MG63 (cell line): ENCODE measurements at regions not wholly inside any gene's neighbourhood (a gene's known extent, or its start where the extent isn't known, plus 50 kb on each side); places are given as distances from the start of the nearest gene placed in this dataset.
"Not testable (repeated sequence)": the region's sequence is repeated elsewhere in the genome, so short reads cannot be mapped to it uniquely, and the experiment has no call there.

Experiments
- DNase-seq: peaks from one replicate; pipeline ENCODE4 v3.0.0-alpha.2; 2020
- H3K27me3 ChIP-seq: fragments of 250-450 bp; sonication (Bioruptor Pico); 2 replicates; pipeline ENCODE4 v1.5.1; 2020; ENCODE audit warnings: mild to moderate bottlenecking, moderate library complexity
- H3K36me3 ChIP-seq: fragments of 250-450 bp; sonication (Bioruptor Pico); 2 replicates; pipeline ENCODE4 v1.5.1; 2020; ENCODE audit warnings: mild to moderate bottlenecking, moderate library complexity
- H3K4me3 ChIP-seq: fragments of 250-450 bp; sonication (Bioruptor Pico); 2 replicates; pipeline ENCODE4 v1.5.1; 2020; ENCODE audit warnings: mild to moderate bottlenecking, moderate library complexity
- H3K9me3 ChIP-seq: fragments of 250-450 bp; sonication (Bioruptor Pico); 2 replicates; pipeline ENCODE4 v1.5.1; 2020; ENCODE audit warnings: mild to moderate bottlenecking, moderate library complexity

GRCh38 chr9:85168412-85168811 lies 498.9 kb downstream of the NTRK2 start:
- DNase-seq, result no peak
- Histone ChIP-seq H3K27me3 (no peaks in the 10 kb centered on the region), H3K9me3 (no peaks in the 10 kb centered on the region), H3K4me3 (no peak overlapping the region), H3K36me3 (no peaks in the 10 kb centered on the region)

GRCh38 chr9:85167146-85167545 lies 497.6 kb downstream of the NTRK2 start:
- DNase-seq, result no peak
- no peaks in the 10 kb centered on the region for H3K27me3 ChIP-seq

GRCh38 chr9:85163825-85164224 lies 494.3 kb downstream of the NTRK2 start:
- DNase-seq, result no peak
- H3K27me3 ChIP-seq, result no peaks in the 10 kb centered on the region
- peaks cover 2% of the 10 kb centered on the region; the same call in 1 of the 2 replicates for H3K9me3 ChIP-seq
- no peaks in the 10 kb centered on the region for H3K36me3 ChIP-seq
- H3K4me3 ChIP-seq, result no peak overlapping the region

More at GRCh38 chr9:85167146-85167545, 497.6 kb downstream of the NTRK2 start:
- H3K9me3 ChIP-seq, result peaks cover 2% of the 10 kb centered on the region; the same call in 1 of the 2 replicates
- H3K36me3 ChIP-seq, result no peaks in the 10 kb centered on the region
- H3K4me3 ChIP-seq, result no peak overlapping the region

GRCh38 chr9:85163415-85163814 lies 493.9 kb downstream of the NTRK2 start:
- H3K27me3 ChIP-seq, result no peaks in the 10 kb centered on the region
- no peak for DNase-seq
- H3K9me3 ChIP-seq, result peaks cover 2% of the 10 kb centered on the region; the same call in 1 of the 2 replicates
- H3K4me3 ChIP-seq, result no peak overlapping the region
- no peaks in the 10 kb centered on the region for H3K36me3 ChIP-seq

- Histone ChIP-seq H3K27me3 (no peaks in the 10 kb centered on the region), H3K9me3 (peaks cover 2% of the 10 kb centered on the region; the same call in 1 of the 2 replicates), H3K4me3 (no peak overlapping the region), H3K36me3 (no peaks in the 10 kb centered on the region)
- no peak for DNase-seq
Measured at GRCh38 chr9:85162822-85163221, 493.3 kb downstream of the NTRK2 start.

GRCh38 chr9:85160944-85161343 lies 491.4 kb downstream of the NTRK2 start:
- not testable (repeated sequence) for H3K27me3 ChIP-seq, H3K9me3 ChIP-seq, H3K36me3 ChIP-seq, DNase-seq, H3K4me3 ChIP-seq

GRCh38 chr9:85158512-85158911 lies 489.0 kb downstream of the NTRK2 start:
- Histone ChIP-seq H3K9me3 (peaks cover 2% of the 10 kb centered on the region; the same call in 1 of the 2 replicates), H3K4me3 (no peak overlapping the region), H3K36me3 (no peaks in the 10 kb centered on the region), H3K27me3 (no peaks in the 10 kb centered on the region)
- no peak for DNase-seq

GRCh38 chr9:85157772-85158171 lies 488.2 kb downstream of the NTRK2 start:
- H3K27me3 ChIP-seq, result no peaks in the 10 kb centered on the region
- peaks cover 2% of the 10 kb centered on the region; the same call in 1 of the 2 replicates for H3K9me3 ChIP-seq
- no peaks in the 10 kb centered on the region for H3K36me3 ChIP-seq

GRCh38 chr9:85156652-85157051 lies 487.1 kb downstream of the NTRK2 start:
- Histone ChIP-seq H3K4me3 (no peak overlapping the region), H3K36me3 (no peaks in the 10 kb centered on the region), H3K9me3 (no peaks in the 10 kb centered on the region), H3K27me3 (no peaks in the 10 kb centered on the region)
- DNase-seq, result no peak

More at GRCh38 chr9:85157772-85158171, 488.2 kb downstream of the NTRK2 start:
- H3K4me3 ChIP-seq, result no peak overlapping the region
- DNase-seq, result no peak

- DNase-seq, result no peak
- Histone ChIP-seq H3K4me3 (no peak overlapping the region), H3K27me3 (no peaks in the 10 kb centered on the region), H3K9me3 (no peaks in the 10 kb centered on the region), H3K36me3 (no peaks in the 10 kb centered on the region)
Measured at GRCh38 chr9:85155352-85155751, 485.8 kb downstream of the NTRK2 start.

GRCh38 chr9:85151741-85152140 lies 482.2 kb downstream of the NTRK2 start:
- Histone ChIP-seq H3K36me3 (no peaks in the 10 kb centered on the region), H3K27me3 (no peaks in the 10 kb centered on the region), H3K9me3 (no peaks in the 10 kb centered on the region), H3K4me3 (no peak overlapping the region)
- no peak for DNase-seq

- H3K27me3 ChIP-seq, result no peaks in the 10 kb centered on the region
- no peak for DNase-seq
- H3K4me3 ChIP-seq, result no peak overlapping the region
- no peaks in the 10 kb centered on the region for H3K36me3 ChIP-seq
- H3K9me3 ChIP-seq, result no peaks in the 10 kb centered on the region
Measured at GRCh38 chr9:85151162-85151561, 481.6 kb downstream of the NTRK2 start.

- H3K27me3 ChIP-seq, result no peaks in the 10 kb centered on the region
- DNase-seq, result no peak
- H3K4me3 ChIP-seq, result no peak overlapping the region
- H3K36me3 ChIP-seq, result no peaks in the 10 kb centered on the region
- H3K9me3 ChIP-seq, result no peaks in the 10 kb centered on the region
Measured at GRCh38 chr9:85147046-85147640, 477.6 kb downstream of the NTRK2 start.

- Histone ChIP-seq H3K9me3 (no peaks in the 10 kb centered on the region), H3K4me3 (no peak overlapping the region), H3K36me3 (no peaks in the 10 kb centered on the region), H3K27me3 (no peaks in the 10 kb centered on the region)
- no peak for DNase-seq
Measured at GRCh38 chr9:85142968-85143367, 473.4 kb downstream of the NTRK2 start.

- Histone ChIP-seq H3K4me3 (no peak overlapping the region), H3K9me3 (no peaks in the 10 kb centered on the region), H3K27me3 (no peaks in the 10 kb centered on the region), H3K36me3 (no peaks in the 10 kb centered on the region)
- DNase-seq, result peak; percentile 54
Measured at GRCh38 chr9:85142496-85142911, 473.0 kb downstream of the NTRK2 start.

- Histone ChIP-seq H3K36me3 (no peaks in the 10 kb centered on the region), H3K27me3 (no peaks in the 10 kb centered on the region)
- no peak for DNase-seq
Measured at GRCh38 chr9:85137696-85138095, 468.2 kb downstream of the NTRK2 start.

GRCh38 chr9:85136987-85137386 lies 467.5 kb downstream of the NTRK2 start:
- no peak for DNase-seq
- no peaks in the 10 kb centered on the region for H3K27me3 ChIP-seq
- no peaks in the 10 kb centered on the region for H3K9me3 ChIP-seq
- no peaks in the 10 kb centered on the region for H3K36me3 ChIP-seq
- no peak overlapping the region for H3K4me3 ChIP-seq

More at GRCh38 chr9:85137696-85138095, 468.2 kb downstream of the NTRK2 start:
- no peak overlapping the region for H3K4me3 ChIP-seq
- no peaks in the 10 kb centered on the region for H3K9me3 ChIP-seq

GRCh38 chr9:85136507-85136906 lies 467.0 kb downstream of the NTRK2 start:
- Histone ChIP-seq H3K36me3 (no peaks in the 10 kb centered on the region), H3K9me3 (no peaks in the 10 kb centered on the region)
- no peak for DNase-seq

More at GRCh38 chr9:85136507-85136906, 467.0 kb downstream of the NTRK2 start:
- Histone ChIP-seq H3K27me3 (no peaks in the 10 kb centered on the region), H3K4me3 (no peak overlapping the region)
